SK-N-SH (cell line): ENCODE measurements at regions not wholly inside any gene's neighbourhood (a gene's known extent, or its start where the extent isn't known, plus 50 kb on each side); places are given as distances from the start of the nearest gene placed in this dataset.

ENCODE experiments used
- CTCF ChIA-PET: fragments of 300-600, 350-600 bp; formaldehyde crosslinking; extraction: SDS; loops from one replicate; lab custom pipeline; 2021; lab: Yijun Ruan, JAX
- POLR2A ChIA-PET: fragments of 350-600 bp; sonication (Branson Sonifier 250); formaldehyde crosslinking; extraction: SDS; loops from one replicate; lab custom pipeline; 2020; ENCODE audit warnings: antibody characterized with exemption, inconsistent platforms; lab: Yijun Ruan, JAX
- DNase-seq: peaks from one replicate; pipeline ENCODE4 v3.0.0; 2012
- H2AFZ ChIP-seq: fragments of 200-600 bp; sonication (generic); 2 replicates; pipeline ENCODE4 v1.8.1; 2016; ENCODE audit warnings: antibody characterized with exemption, mild to moderate bottlenecking, low read depth
- H3F3A ChIP-seq: fragments of 200-600 bp; sonication (generic); replicated peaks from 2 replicates; pipeline ENCODE3; 2016; ENCODE audit warnings: antibody characterized with exemption, mild to moderate bottlenecking; ENCODE audit not compliant: insufficient read depth
- H3K27ac ChIP-seq, 2 experiments: fragments of 200-500 bp in 1 of 2; fragments of 200-600 bp in 1 of 2; sonication (Bioruptor generic) in 1 of 2; sonication (generic), shearing (Covaris generic) in 1 of 2; 2 replicates each; pipeline versions ENCODE4 v1.5.1 to v1.6.1; 2014 to 2016; ENCODE audit warnings: low read depth in 2 of 2, inconsistent platforms in 1 of 2, low read length in 1 of 2, mild to moderate bottlenecking in 1 of 2, mixed read lengths in 1 of 2
- H3K27me3 ChIP-seq: fragments of 200-600 bp; sonication (generic), shearing (Covaris generic); 2 replicates; pipeline ENCODE4 v1.6.1; 2016; ENCODE audit warnings: mixed run types; ENCODE audit not compliant: insufficient read depth
- H3K36me3 ChIP-seq, 2 experiments: fragments of 200-500 bp in 1 of 2; fragments of 200-600 bp in 1 of 2; sonication (Bioruptor generic) in 1 of 2; sonication (generic) in 1 of 2; replicated peaks in 1 of 2; 2 replicates each; pipeline versions ENCODE3 to v1.5.1; 2014 to 2016; ENCODE audit warnings: low read length in 1 of 2, mild to moderate bottlenecking in 1 of 2; ENCODE audit not compliant: insufficient read depth in 2 of 2, control insufficient read depth in 1 of 2
- H3K4me1 ChIP-seq, 2 experiments: fragments of 200-500 bp in 1 of 2; fragments of 200-600 bp in 1 of 2; sonication (Bioruptor generic) in 1 of 2; sonication (generic), shearing (Covaris generic) in 1 of 2; 2 replicates each; pipeline versions ENCODE4 v1.5.1 to v1.6.1; 2014 to 2016; ENCODE audit warnings: low read depth in 1 of 2, low read length in 1 of 2, mixed run types in 1 of 2; ENCODE audit not compliant: insufficient read depth in 2 of 2, control insufficient read depth in 1 of 2
- H3K4me2 ChIP-seq: fragments of 200-600 bp; sonication (generic), shearing (Covaris generic); 2 replicates; pipeline ENCODE4 v1.6.1; 2017; ENCODE audit warnings: mixed run types
- H3K4me3 ChIP-seq, 2 experiments: fragments of 200-500 bp in 1 of 2; fragments of 200-600 bp in 1 of 2; sonication (Bioruptor generic) in 1 of 2; sonication (generic), shearing (Covaris generic) in 1 of 2; 2 replicates each; pipeline versions ENCODE4 v1.5.1 to v1.8.1; 2014 to 2016; ENCODE audit warnings: low read depth in 2 of 2, inconsistent platforms in 1 of 2, low read length in 1 of 2, mild to moderate bottlenecking in 1 of 2, mixed read lengths in 1 of 2, moderate library complexity in 1 of 2
- H3K79me2 ChIP-seq: fragments of 200-600 bp; sonication (generic); 2 replicates; pipeline ENCODE4 v1.8.1; 2017; ENCODE audit warnings: mild to moderate bottlenecking; ENCODE audit not compliant: insufficient read depth
- H3K9ac ChIP-seq: fragments of 200-600 bp; sonication (generic); 2 replicates; pipeline ENCODE4 v1.6.1; 2017; ENCODE audit warnings: mixed run types
- H3K9me2 ChIP-seq: fragments of 200-600 bp; sonication (generic); 2 replicates; pipeline ENCODE4 v1.6.1; 2017; ENCODE audit warnings: mixed run types
- H3K9me3 ChIP-seq: fragments of 200-600 bp; sonication (generic); 2 replicates; pipeline ENCODE4 v1.6.1; 2017; ENCODE audit warnings: mixed run types, mild to moderate bottlenecking, moderate library complexity
- H4K20me1 ChIP-seq: fragments of 200-600 bp; sonication (generic); 2 replicates; pipeline ENCODE4 v1.6.1; 2017; ENCODE audit warnings: mild to moderate bottlenecking, mixed run types; ENCODE audit not compliant: insufficient read depth
- ELF1 ChIP-seq: IDR thresholded peaks from 2 replicates; pipeline ENCODE4 v1.4.0; 2012
- EP300 ChIP-seq, 2 experiments: IDR thresholded peaks; 2 replicates each; pipeline versions ENCODE4 v1.4.0 to v1.6.1; 2012; ENCODE audit warnings: borderline replicate concordance in 1 of 2, low read depth in 1 of 2, low read length in 1 of 2
- EZH2phosphoT487 ChIP-seq: fragments of 200-600 bp; sonication (generic); IDR thresholded peaks from 2 replicates; pipeline ENCODE4 v1.6.1; 2017; ENCODE audit warnings: low read depth, mixed run types, mild to moderate bottlenecking, antibody characterized with exemption, moderate library complexity, borderline replicate concordance
- FOSL2 ChIP-seq: IDR thresholded peaks from 2 replicates; pipeline ENCODE4 v1.4.0; 2012; ENCODE audit warnings: low read depth, mild to moderate bottlenecking, moderate library complexity, borderline replicate concordance
- FOXJ3 ChIP-seq: sonication (generic); formaldehyde crosslinking; IDR thresholded peaks from 2 replicates; pipeline ENCODE4 v1.5.1; 2020; ENCODE audit warnings: mild to moderate bottlenecking, missing genetic modification reagents
- GABPA ChIP-seq: IDR thresholded peaks from 2 replicates; pipeline ENCODE4 v1.4.0; 2012; ENCODE audit warnings: low read depth, mild to moderate bottlenecking
- GATA2 ChIP-seq: sonication (generic); formaldehyde crosslinking; IDR thresholded peaks from 2 replicates; pipeline ENCODE4 v1.5.0; 2020; ENCODE audit warnings: mild to moderate bottlenecking, missing genetic modification reagents
- MAX ChIP-seq: IDR thresholded peaks from 2 replicates; pipeline ENCODE4 v1.4.0; 2012; ENCODE audit warnings: low read depth
- MXI1 ChIP-seq: IDR thresholded peaks from 2 replicates; pipeline ENCODE4 v1.6.1; 2012; ENCODE audit warnings: mild to moderate bottlenecking, low read depth, low read length, improper control_type of control experiment
- NRF1 ChIP-seq: IDR thresholded peaks from 2 replicates; pipeline ENCODE4 v1.6.1; 2012; ENCODE audit warnings: low read depth, mild to moderate bottlenecking, low read length
- POLR2AphosphoS5 ChIP-seq: IDR thresholded peaks from 2 replicates; pipeline ENCODE4 v1.6.1; 2012; ENCODE audit warnings: low read depth, low read length
- RAD21 ChIP-seq: IDR thresholded peaks from 2 replicates; pipeline ENCODE4 v1.6.1; 2012; ENCODE audit warnings: mild to moderate bottlenecking, low read length
- RFX5 ChIP-seq: IDR thresholded peaks from 2 replicates; pipeline ENCODE4 v1.6.1; 2012; ENCODE audit warnings: mild to moderate bottlenecking, improper control_type of control experiment, low read length
- RXRA ChIP-seq: IDR thresholded peaks from 2 replicates; pipeline ENCODE4 v1.4.0; 2012; ENCODE audit warnings: low read depth, mild to moderate bottlenecking, borderline replicate concordance
- SMC3 ChIP-seq: IDR thresholded peaks from 2 replicates; pipeline ENCODE4 v1.6.1; 2012; ENCODE audit warnings: low read depth, low read length, improper control_type of control experiment
- TAF1 ChIP-seq: IDR thresholded peaks from 2 replicates; pipeline ENCODE4 v1.6.1; 2012; ENCODE audit warnings: low read depth, mild to moderate bottlenecking, low read length, moderate library complexity, borderline replicate concordance
- USF1 ChIP-seq: IDR thresholded peaks from 2 replicates; pipeline ENCODE4 v1.4.0; 2012; ENCODE audit warnings: low read depth, borderline replicate concordance
- YY1 ChIP-seq: IDR thresholded peaks from 2 replicates; pipeline ENCODE4 v1.4.0; 2012; ENCODE audit warnings: low read depth, mild to moderate bottlenecking
- ZBTB33 ChIP-seq: IDR thresholded peaks from 2 replicates; pipeline ENCODE4 v1.4.0; 2012; ENCODE audit warnings: low read depth, borderline replicate concordance
- WGBS: methylation state at CpG from one replicate; pipeline ENCODE4 v1.1.6; 2017; ENCODE audit warnings: low lambda C conversion rate; 5-methylcytosine and 5-hydroxymethylcytosine counted together
- TF ChIP-seq, protein P1 (sequence below): fragments of 150-350 bp; IDR thresholded peaks from 2 replicates; pipeline ENCODE4 v1.6.1; 2016; ENCODE audit warnings: mild to moderate bottlenecking, low read depth, low read length
- TF ChIP-seq, protein P2 (sequence below): fragments of 200-600 bp; sonication (generic); IDR thresholded peaks from 2 replicates; pipeline ENCODE4 v1.6.1; 2017; ENCODE audit warnings: antibody characterized with exemption, mild to moderate bottlenecking, moderate library complexity

GRCh38 chr21:17989780-17990179, 170.6 kb upstream of the C21orf91 start:
- H3K79me2 ChIP-seq = no peaks in the 10 kb centered on the region
- H3K27me3 ChIP-seq = no peaks in the 10 kb centered on the region
- DNase-seq = no peak
- ChIA-PET POLR2A (no interaction called here), CTCF (interaction anchor here (1.3 kb wide), 1 partner anchor 18 kb away, joined by 3 read pairs; no protein-coding TSS in a partner anchor)
- no peaks in the 10 kb centered on the region for H3F3A ChIP-seq
- H4K20me1 ChIP-seq = no peaks in the 10 kb centered on the region
- no peak overlapping the region for H3K27ac ChIP-seq
- no peak overlapping the region for H3K4me2 ChIP-seq
- no peaks in the 10 kb centered on the region for H3K9me2 ChIP-seq
- WGBS = 14% methylated on average over 3 of the region's 3 CpGs
- H3K4me3 ChIP-seq = no peak overlapping the region
- no peak overlapping the region for H2AFZ ChIP-seq
- H3K4me1 ChIP-seq = no peaks in the 10 kb centered on the region
- no peak overlapping the region for H3K9ac ChIP-seq
- H3K36me3 ChIP-seq = no peaks in the 10 kb centered on the region
- H3K9me3 ChIP-seq = no peaks in the 10 kb centered on the region
- TF ChIP-seq EZH2phosphoT487 = no peak

- no peak overlapping the region for H3K27ac ChIP-seq
- no peak for DNase-seq
- CTCF ChIA-PET = no interaction called here
- H3K79me2 ChIP-seq = no peaks in the 10 kb centered on the region
- H3K9ac ChIP-seq = no peak overlapping the region
- no peaks in the 10 kb centered on the region for H3F3A ChIP-seq
- no peaks in the 10 kb centered on the region for H4K20me1 ChIP-seq
- no peaks in the 10 kb centered on the region for H3K36me3 ChIP-seq
- H3K4me3 ChIP-seq = no peak overlapping the region
- no peaks in the 10 kb centered on the region for H3K4me1 ChIP-seq
- H3K27me3 ChIP-seq = no peaks in the 10 kb centered on the region
- no peak overlapping the region for H2AFZ ChIP-seq
- TF ChIP-seq EP300 (IDR thresholded peaks at IDR 0.05; ENCODE audit: borderline replicate concordance in 1 of 2, low read depth in 1 of 2, low read length in 1 of 2) (no peak), RAD21 (no peak), RXRA (no peak), USF1 (no peak), POLR2AphosphoS5 (no peak), GABPA (no peak), TAF1 (no peak), ELF1 (no peak), GATA2 (CRISPR knock-in tag) (no peak), RFX5 (no peak), FOSL2 (no peak), MXI1 (no peak), NRF1 (no peak), ZBTB33 (no peak), SMC3 (no peak), FOXJ3 (CRISPR knock-in tag) (no peak), YY1 (no peak), MAX (no peak)
- TF ChIP-seq, protein P1, sequence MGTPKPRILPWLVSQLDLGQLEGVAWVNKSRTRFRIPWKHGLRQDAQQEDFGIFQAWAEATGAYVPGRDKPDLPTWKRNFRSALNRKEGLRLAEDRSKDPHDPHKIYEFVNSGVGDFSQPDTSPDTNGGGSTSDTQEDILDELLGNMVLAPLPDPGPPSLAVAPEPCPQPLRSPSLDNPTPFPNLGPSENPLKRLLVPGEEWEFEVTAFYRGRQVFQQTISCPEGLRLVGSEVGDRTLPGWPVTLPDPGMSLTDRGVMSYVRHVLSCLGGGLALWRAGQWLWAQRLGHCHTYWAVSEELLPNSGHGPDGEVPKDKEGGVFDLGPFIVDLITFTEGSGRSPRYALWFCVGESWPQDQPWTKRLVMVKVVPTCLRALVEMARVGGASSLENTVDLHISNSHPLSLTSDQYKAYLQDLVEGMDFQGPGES = no peak
- TF ChIP-seq, protein P2, sequence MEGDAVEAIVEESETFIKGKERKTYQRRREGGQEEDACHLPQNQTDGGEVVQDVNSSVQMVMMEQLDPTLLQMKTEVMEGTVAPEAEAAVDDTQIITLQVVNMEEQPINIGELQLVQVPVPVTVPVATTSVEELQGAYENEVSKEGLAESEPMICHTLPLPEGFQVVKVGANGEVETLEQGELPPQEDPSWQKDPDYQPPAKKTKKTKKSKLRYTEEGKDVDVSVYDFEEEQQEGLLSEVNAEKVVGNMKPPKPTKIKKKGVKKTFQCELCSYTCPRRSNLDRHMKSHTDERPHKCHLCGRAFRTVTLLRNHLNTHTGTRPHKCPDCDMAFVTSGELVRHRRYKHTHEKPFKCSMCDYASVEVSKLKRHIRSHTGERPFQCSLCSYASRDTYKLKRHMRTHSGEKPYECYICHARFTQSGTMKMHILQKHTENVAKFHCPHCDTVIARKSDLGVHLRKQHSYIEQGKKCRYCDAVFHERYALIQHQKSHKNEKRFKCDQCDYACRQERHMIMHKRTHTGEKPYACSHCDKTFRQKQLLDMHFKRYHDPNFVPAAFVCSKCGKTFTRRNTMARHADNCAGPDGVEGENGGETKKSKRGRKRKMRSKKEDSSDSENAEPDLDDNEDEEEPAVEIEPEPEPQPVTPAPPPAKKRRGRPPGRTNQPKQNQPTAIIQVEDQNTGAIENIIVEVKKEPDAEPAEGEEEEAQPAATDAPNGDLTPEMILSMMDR = no peak
- TF ChIP-seq, all 33 proteins: peak for 0
- H3K4me2 ChIP-seq = no peak overlapping the region
- POLR2A ChIA-PET = no interaction called here
- no peaks in the 10 kb centered on the region for H3K9me2 ChIP-seq
- no peaks in the 10 kb centered on the region; the same call in 1 of the 2 replicates for H3K9me3 ChIP-seq
- 52% methylated on average over 1 of the region's 1 CpG for WGBS
Observed at GRCh38 chr21:17988102-17988437, 168.9 kb upstream of the C21orf91 start.
